HG03025 (cell line): ENCODE measurements at regions not wholly inside any gene's neighbourhood (a gene's known extent, or its start where the extent isn't known, plus 50 kb on each side); places are given as distances from the start of the nearest gene placed in this dataset.

Experiments
- ATAC-seq: cut with Tn5 transposase; IDR thresholded peaks from one replicate; pipeline ENCODE4 v1.9.1; 2021; ENCODE audit warnings: mild to moderate bottlenecking, moderate library complexity; ENCODE audit not compliant: unreplicated experiment, low FRiP score

- no peak for ATAC-seq
Measured at GRCh38 chr2:9782197-9782719, 61.0 kb upstream of the TAF1B start.

DNA sequence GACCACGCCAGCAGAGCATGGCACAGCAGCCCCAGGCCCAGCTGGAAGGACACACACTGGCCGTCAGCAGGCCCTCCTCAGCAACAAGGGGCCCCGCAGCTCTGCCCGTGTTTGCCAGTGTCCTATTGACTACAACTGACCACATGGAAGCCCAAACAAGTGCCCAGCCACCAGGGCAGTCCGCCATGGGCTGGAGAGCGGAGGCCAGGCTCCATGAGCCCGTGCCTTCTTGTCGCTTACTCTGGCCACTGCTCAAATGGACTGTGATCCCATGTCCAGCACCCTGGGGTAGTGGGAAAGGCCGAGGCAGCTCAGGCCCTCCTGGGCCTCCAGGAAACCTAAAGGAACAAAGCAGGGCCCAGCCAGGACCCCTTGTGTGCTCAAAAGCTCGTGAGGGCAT lies 53.9 kb upstream of the TAF1B start:
- no peak for ATAC-seq

DNA sequence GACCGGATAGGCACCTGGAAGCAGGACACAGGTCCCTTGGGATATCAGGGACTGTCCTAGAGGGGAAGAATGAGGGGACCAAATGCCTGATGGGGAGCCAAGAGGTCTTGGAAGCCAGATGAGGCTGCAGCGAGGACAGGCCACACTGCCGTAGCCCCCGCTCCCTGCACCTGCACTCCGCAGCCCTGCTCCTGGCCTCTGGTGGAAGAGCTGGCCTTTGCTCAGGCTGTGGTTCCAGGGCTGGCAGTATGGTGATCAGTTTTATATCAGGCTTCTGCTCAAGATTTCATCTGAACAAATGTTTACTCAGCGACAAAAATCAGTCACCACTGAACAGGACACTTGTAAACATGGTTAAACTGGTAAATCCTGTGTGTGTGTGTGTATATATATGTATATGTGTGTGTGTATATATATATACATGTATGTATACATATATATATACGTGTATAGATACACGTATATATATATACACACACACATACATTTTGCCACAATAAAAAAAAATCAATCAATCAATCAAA lies 52.5 kb upstream of the TAF1B start:
- no peak for ATAC-seq

DNA sequence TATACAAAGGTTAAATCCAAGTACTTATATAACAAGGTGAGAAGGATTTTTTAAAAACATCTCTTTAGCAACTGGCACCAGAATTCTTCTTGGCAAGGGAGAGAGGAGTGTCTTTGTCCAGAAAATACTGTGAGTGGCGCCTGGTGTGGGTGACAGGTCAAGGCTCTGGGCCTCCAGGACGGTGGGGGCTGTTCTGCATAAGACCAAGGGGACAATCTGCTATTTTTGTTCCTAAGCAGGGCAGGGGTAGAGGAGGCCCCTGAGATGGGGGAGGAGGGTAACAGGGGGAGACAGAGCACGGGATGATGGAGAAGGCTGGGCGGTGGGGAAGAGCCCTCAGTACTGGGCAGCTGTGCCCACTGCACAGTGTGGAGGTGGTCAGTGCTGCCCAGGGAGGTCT lies 51.6 kb upstream of the TAF1B start:
- ATAC-seq, result no peak

GRCh38 chr2:9793156-9793917 lies 49.9 kb upstream of the TAF1B start:
- ATAC-seq, result no peak
